Esophagus mucosa (tissue), 1 donor: ENCODE measurements at regions not wholly inside any gene's neighbourhood (a gene's known extent, or its start where the extent isn't known, plus 50 kb on each side); places are given as distances from the start of the nearest gene placed in this dataset.
"Not testable (repeated sequence)": the region's sequence is repeated elsewhere in the genome, so short reads cannot be mapped to it uniquely, and the experiment has no call there.

Experiments used
- ATAC-seq: fragments of 200-7000 bp; cut with Tn5 transposase; one replicate; pipeline ENCODE4 v1.9.1; 2020
- donor health status: DM: yes; HTN: yes; CAD: no.

DNA sequence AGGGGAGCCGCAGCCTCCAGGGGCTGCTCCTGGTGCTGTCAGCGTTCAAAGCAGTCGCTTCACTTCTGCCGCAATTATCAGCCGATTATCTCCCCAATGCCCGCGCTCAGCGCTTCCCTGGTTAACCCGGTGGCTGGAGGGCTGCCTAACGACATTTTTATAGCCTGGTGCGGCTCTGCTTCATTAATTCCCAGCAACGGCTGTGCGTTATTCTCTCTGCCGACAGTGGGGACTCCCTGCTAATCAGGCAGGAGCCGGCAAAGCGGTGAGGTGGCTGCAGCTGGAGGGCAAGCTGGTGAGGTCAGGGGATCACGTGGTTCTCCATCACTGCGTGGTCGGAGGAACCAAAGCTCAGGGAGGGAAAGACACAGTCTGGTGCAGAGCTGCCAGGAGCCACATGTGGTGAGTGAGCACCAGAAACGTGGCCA lies 62.9 kb downstream of the GLRX5 start:
- no peak for ATAC-seq

DNA sequence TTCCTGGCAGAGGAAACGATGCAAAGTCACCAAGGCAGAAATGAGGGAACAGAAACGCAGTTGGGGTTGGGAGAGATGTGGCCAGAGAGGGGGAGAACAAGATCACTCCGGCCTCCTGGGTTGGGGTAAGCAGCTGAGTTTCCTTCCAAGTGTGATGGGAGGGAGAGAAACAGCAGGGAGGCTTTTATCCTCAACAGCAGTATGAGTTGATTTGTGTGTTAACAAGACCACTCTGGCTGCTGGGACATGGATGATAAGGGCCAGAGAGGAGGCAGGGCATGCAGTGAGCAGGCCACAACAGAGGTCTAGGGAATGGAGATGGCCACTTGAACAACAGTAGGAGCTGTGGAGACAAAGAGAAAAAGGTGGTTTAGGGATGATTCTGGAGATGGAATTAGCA lies 66.8 kb downstream of the GLRX5 start:
- no peak for ATAC-seq

DNA sequence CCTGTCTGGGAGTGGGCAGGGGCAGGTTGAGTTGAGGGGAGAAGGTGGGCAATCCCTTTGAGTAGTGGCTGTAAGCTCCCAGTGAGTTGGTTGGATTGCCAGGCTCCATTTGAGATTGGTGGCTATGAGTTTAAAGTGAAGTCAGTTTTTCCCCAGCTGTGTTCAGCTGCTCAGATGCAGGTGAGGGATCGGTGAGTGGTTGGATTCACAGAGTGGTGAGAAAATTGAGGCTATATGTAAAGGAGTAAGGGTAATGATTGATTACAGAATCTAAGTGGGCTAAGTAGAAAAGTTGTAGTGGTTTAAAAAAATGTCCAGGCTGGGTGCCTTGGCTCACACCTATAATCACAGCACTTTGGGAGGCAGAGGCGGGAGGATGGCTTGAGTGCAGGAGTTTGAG lies 68.6 kb downstream of the GLRX5 start:
- no peak for ATAC-seq

GRCh38 chr14:95606266-95606665 lies 71.4 kb downstream of the GLRX5 start:
- no peak for ATAC-seq

GRCh38 chr14:95608637-95609235 lies 73.9 kb downstream of the GLRX5 start:
- ATAC-seq = no peak

GRCh38 chr14:95609398-95609990 lies 74.6 kb downstream of the GLRX5 start:
- ATAC-seq = peak; percentile 46

- ATAC-seq = no peak
Observed at GRCh38 chr14:95611293-95611880, 74.8 kb upstream of the TCL1B start.

GRCh38 chr14:95614349-95614748 lies 71.9 kb upstream of the TCL1B start:
- ATAC-seq = no peak

- no peak for ATAC-seq
Observed at GRCh38 chr14:95616745-95617144, 69.5 kb upstream of the TCL1B start.

DNA sequence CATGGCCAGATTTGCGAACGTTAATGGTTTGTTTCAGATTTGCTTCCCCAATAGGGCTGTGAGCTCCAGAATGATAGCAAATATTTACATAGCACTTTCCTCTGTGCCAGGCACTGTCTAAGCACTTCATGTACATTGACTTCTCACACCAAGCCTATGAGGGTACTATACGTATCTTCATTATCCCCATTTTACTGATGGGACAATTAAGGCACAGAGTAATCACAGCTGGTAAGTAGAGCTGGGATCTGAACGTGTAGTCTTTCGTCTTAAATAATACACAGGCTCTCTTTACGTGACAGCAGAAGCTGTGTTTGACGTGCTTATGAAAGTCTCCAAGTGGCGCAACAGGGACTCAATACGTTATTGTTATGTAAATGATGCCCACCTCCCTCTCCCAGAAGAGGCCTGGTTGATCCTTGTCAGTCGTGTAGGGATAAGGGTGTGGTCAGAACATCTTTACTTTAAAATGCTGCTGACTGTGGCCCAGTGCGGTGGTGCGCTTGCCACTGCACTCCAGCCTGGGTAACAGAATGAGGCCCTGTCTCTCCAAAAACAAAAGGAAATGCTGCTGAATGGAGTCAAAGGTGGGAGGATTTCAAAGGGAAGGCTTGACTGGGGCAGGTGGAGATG lies 66.3 kb upstream of the TCL1B start:
- ATAC-seq = no peak

- ATAC-seq = no peak
Observed at GRCh38 chr14:95620659-95621059, 65.6 kb upstream of the TCL1B start.

- ATAC-seq = no peak
Observed at GRCh38 chr14:95623195-95623594, 63.0 kb upstream of the TCL1B start.

DNA sequence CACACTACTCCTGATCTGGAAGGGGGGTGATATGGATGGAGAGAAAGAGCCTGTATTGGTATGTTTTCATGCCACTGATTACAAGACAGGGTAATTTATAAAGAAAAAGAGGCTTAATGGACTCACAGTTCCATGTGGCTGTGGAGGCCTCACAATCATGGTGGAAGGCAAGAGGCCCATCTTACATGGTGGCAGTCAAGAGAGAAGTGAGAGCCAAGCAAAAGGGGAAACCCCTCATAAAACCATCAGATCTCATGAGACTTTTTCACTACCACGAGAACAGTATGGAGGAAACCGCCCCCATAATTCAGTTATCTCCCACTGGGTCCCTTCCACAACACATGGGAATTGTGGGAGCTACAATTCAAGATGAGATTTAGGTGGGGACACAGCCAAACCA lies 60.5 kb upstream of the TCL1B start:
- not testable (repeated sequence) for ATAC-seq

- no peak for ATAC-seq
Observed at GRCh38 chr14:95635051-95635450, 51.2 kb upstream of the TCL1B start.
